Jurkat, Clone E6-1 (cell line): ENCODE measurements at regions not wholly inside any gene's neighbourhood (a gene's known extent, or its start where the extent isn't known, plus 50 kb on each side); places are given as distances from the start of the nearest gene placed in this dataset.

Experiments
- DNase-seq: peaks from one replicate; pipeline ENCODE4 v3.0.0-alpha.2; 2011; ENCODE audit warnings: low read depth, low spot score
- H3K4me3 ChIP-seq: 2 replicates; pipeline ENCODE4 v1.5.1; 2011; ENCODE audit warnings: mild to moderate bottlenecking, low read length, control low read depth, moderate library complexity

GRCh38 chr9:115349542-115349941 lies 231.6 kb upstream of the TNC start:
- no peak overlapping the region for H3K4me3 ChIP-seq
- no peak for DNase-seq

GRCh38 chr9:115350548-115350947 lies 232.6 kb upstream of the TNC start:
- H3K4me3 ChIP-seq, result no peak overlapping the region
- DNase-seq, result no peak

- no peak for DNase-seq
- no peak overlapping the region for H3K4me3 ChIP-seq
Observed at GRCh38 chr9:115353681-115354080, 235.7 kb upstream of the TNC start.

- no peak for DNase-seq
- H3K4me3 ChIP-seq, result no peak overlapping the region
Observed at GRCh38 chr9:115357821-115358220, 239.9 kb upstream of the TNC start.

- no peak for DNase-seq
- H3K4me3 ChIP-seq, result no peak overlapping the region
Observed at GRCh38 chr9:115359017-115359780, 241.2 kb upstream of the TNC start.

- H3K4me3 ChIP-seq, result no peak overlapping the region
Observed at GRCh38 chr9:115360122-115360521, 242.2 kb upstream of the TNC start.

GRCh38 chr9:115362101-115362500 lies 244.1 kb upstream of the TNC start:
- no peak for DNase-seq

More at GRCh38 chr9:115360122-115360521, 242.2 kb upstream of the TNC start:
- DNase-seq, result no peak

GRCh38 chr9:115362640-115363039 lies 244.7 kb upstream of the TNC start:
- DNase-seq, result no peak
- no peak overlapping the region for H3K4me3 ChIP-seq

More at GRCh38 chr9:115362101-115362500, 244.1 kb upstream of the TNC start:
- no peak overlapping the region for H3K4me3 ChIP-seq

- DNase-seq, result no peak
- no peak overlapping the region for H3K4me3 ChIP-seq
Observed at GRCh38 chr9:115364991-115365390, 247.0 kb upstream of the TNC start.

GRCh38 chr9:115367321-115367720 lies 249.4 kb upstream of the TNC start:
- DNase-seq, result no peak
- no peak overlapping the region for H3K4me3 ChIP-seq

GRCh38 chr9:115367780-115368525 lies 250.0 kb upstream of the TNC start:
- no peak for DNase-seq
- H3K4me3 ChIP-seq, result no peak overlapping the region

GRCh38 chr9:115369322-115369957 lies 251.5 kb upstream of the TNC start:
- no peak overlapping the region for H3K4me3 ChIP-seq
- no peak for DNase-seq

GRCh38 chr9:115373000-115373709 lies 255.2 kb upstream of the TNC start:
- DNase-seq, result no peak
- no peak overlapping the region for H3K4me3 ChIP-seq

GRCh38 chr9:115373710-115374045 lies 255.7 kb upstream of the TNC start:
- DNase-seq, result no peak
- H3K4me3 ChIP-seq, result no peak overlapping the region

- no peak for DNase-seq
- H3K4me3 ChIP-seq, result no peak overlapping the region
Observed at GRCh38 chr9:115374724-115375268, 256.8 kb upstream of the TNC start.

GRCh38 chr9:115378241-115378640 lies 260.3 kb upstream of the TNC start:
- no peak for DNase-seq
- no peak overlapping the region for H3K4me3 ChIP-seq

GRCh38 chr9:115378758-115379157 lies 260.8 kb upstream of the TNC start:
- DNase-seq, result no peak
- no peak overlapping the region for H3K4me3 ChIP-seq

GRCh38 chr9:115379719-115380118 lies 261.8 kb upstream of the TNC start:
- no peak for DNase-seq
- no peak overlapping the region for H3K4me3 ChIP-seq

- no peak overlapping the region for H3K4me3 ChIP-seq
- DNase-seq, result no peak
Observed at GRCh38 chr9:115382865-115383264, 264.9 kb upstream of the TNC start.
